ENCODE measurements at regions not wholly inside any gene's neighbourhood (a gene's known extent, or its start where the extent isn't known, plus 50 kb on each side); places are given as distances from the start of the nearest gene placed in this dataset.

DNA sequence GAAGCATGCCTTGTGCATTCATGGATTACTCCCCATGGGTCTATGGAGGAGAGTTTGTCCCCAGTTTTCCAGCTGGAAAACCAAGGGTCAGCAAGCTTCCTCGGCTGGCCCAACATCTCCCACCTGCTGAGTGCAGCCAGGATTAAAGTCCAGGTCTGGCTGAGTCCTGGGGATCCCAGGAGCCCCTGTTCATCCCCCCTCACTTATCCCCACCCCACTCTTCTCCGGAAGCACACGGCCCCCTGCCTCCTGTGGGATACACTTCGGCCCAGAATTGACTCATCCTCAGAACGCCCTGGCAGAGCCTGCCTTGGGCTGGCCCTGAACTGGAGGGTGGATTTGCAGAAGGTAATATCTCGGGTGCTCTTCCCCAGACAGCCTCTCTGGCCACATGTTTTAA is 276.1 kb downstream of the NPHP4 start:
- DNase-seq (ENCODE audit: low read depth in 2 of 2): no peak

DNA sequence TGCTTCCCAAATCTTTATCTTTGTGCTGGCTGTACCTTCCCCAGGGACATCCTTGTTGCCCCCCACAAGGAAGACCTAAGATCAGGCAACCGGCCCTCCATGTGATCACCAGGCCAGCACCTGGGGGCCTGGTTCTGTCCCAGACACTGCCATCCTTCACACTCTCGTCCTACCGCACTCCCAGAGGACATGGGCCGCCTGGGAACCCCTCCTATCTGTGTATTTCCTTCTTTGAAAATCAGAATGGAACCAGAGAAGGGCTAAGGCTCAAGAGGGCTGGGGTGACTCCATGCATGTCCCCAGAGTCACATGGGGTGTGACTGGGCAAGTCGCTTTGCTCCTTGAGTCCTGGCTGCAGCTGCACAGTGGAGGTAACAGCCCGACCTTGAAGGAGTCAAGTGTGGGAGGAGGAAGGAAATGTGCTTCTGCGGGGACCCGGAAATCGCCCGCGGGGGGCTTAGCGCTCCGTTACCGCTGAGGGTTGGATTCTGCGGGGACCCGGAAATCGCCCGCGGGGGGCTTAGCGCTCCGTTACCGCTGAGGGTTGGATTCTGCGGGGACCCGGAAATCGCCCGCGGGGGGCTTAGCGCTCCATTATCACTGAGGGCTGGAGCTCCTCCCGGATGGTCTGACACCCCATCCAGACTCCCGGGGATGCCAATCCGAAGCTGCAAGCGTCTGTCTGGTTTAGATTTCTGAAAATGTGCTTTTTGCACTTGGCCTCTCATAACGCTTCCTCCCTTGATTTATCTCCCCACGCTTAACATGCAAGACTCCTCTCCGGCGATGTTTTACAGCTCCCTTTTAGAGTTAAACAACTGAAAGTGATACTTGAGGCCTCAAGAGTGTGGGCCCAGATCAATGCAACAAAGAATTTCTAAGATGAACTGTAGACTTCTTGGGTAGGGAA is 278.9 kb downstream of the NPHP4 start:
- DNase-seq (ENCODE audit: low read depth in 2 of 2): no peak

DNA sequence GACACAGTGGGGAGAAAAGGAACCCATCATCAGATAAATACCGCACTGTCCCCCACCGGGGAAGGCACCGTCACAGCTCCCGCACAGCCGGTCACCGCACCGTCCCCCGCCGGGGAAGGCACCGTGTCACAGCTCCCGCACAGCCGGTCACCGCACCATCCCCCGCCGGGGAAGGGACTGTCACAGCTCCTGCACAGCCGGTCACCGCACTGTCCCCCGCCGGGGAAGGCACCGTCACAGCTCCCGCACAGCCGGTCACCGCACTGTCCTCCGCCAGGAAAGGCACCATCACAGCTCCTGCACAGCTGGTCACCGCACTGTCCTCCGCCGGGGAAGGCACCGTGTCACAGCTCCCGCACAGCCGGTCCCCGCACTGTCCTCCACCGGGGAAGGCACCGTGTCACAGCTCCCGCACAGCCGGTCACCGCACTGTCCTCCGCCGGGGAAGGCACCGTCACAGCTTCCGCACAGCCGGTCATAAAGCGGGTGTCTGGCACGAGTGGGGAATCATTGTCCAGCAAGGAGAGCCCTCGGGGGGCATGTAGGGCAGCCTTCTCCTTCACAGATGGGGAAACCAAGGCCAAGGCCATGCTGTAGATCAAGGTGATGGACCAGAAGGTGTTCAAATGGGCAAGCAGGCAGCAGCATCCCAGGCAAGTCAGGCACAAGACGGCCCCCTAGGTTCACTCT is 280.1 kb downstream of the NPHP4 start:
- no peak for DNase-seq (ENCODE audit: low read depth in 2 of 2)

DNA sequence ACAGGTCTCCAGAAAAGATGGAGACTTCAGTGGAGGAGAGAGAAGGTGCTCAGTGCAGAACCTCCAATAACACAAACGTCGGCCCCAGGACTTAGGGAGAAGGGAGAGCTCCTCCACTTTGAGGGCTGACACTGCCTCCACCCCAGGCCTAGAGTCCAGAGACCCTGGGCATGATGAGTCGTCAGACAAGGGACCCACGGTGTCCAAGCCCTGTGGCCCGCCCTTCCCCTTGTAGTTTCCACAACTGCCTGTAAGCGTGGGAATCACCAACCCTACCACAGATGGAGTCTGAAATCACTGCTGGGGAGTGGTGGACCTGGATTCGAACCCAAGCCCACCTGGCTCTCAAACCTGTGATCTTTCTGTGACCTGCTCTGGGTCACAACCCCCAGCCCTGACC is 281.1 kb downstream of the NPHP4 start:
- DNase-seq (ENCODE audit: low read depth in 2 of 2): no peak

DNA sequence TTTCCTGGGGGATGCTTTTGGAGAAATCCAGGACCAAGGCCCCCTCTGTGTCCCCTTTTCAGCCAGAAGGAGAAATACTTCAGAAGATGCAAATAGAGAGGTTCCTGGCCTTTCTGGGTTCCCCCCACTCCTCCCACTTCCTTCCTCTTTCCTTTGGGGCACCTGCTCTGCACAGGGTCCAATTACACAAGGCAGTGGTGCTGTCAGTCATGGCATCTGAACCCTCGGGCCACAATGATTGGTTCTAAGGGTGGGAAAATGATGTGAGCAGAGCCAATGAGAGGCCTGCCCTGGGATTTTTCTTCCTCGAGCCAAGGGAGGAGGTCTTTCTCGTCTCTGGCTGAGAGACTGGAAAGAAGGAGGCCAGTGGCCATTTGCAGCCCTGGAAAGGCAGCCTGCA is 282.2 kb downstream of the NPHP4 start:
- no peak for DNase-seq (ENCODE audit: low read depth in 2 of 2)

DNA sequence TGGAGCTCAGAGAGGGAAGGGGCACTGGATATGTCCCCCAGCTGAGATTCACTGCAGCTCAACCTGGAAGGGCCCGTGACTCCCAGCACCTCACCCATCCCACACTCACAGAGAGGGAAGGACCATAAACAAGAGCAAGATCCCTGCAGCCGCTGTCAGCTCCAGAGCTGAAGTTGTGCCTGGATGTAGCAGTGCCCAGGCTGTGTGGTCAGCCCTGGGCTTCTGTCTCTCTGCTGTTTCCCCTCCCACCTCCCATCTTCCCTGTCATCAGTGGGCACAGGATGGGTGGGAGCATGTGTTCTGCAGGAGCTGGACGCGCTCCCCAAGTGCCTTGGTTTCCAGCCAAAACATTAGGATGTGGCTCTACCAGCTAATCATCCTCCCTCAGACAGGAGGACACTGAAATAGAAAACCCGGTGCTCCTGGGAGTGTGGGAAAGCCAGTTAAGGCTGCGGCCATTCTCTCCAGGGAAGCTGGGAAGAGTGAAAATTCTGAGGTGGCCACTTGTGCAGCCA is 282.7 kb downstream of the NPHP4 start:
- DNase-seq (ENCODE audit: low read depth in 2 of 2): no peak

DNA sequence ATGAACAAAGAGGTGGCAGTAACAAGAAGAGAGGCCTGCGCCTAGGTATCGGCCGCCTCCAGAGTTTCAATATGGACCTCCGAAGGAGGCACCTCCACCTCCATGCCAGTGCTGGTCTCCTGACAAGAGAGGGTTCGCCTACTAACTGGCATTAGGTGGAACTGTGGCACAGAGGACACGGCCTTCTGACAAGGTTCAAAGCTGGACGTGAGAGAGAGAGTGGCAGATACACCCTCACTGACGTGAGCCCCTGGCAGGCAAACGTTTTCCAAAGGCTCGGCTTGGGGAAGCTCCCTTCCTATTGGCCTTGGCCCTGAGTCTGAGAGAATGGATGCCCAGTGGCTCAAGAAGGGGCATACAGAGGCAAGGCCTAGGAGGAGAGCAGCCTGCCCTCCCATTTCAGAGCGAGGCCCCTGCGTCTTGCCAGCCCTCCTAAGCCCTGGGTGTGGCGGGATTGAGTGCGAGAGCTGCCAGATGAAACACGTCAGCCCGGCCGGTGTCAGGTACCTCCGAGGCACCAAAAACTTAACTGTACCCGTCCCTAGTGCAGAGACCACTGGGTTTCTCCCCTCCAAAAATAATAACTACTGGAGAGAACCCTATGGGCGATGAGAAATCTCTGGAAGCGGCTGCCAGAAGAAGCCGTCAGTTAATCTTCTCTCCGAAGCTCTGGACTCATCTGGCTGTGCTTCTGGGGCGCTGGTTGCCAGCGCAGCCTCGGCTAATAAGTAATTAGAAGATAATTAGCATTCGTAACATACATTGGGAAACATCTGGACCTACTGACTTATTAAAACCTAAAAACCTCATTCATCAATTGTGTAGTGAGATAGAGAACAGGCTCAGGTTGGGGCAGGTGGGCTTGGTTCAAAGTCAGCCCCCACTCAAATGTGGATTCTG is 283.6 kb downstream of the NPHP4 start:
- DNase-seq (ENCODE audit: low read depth in 2 of 2): no peak

DNA sequence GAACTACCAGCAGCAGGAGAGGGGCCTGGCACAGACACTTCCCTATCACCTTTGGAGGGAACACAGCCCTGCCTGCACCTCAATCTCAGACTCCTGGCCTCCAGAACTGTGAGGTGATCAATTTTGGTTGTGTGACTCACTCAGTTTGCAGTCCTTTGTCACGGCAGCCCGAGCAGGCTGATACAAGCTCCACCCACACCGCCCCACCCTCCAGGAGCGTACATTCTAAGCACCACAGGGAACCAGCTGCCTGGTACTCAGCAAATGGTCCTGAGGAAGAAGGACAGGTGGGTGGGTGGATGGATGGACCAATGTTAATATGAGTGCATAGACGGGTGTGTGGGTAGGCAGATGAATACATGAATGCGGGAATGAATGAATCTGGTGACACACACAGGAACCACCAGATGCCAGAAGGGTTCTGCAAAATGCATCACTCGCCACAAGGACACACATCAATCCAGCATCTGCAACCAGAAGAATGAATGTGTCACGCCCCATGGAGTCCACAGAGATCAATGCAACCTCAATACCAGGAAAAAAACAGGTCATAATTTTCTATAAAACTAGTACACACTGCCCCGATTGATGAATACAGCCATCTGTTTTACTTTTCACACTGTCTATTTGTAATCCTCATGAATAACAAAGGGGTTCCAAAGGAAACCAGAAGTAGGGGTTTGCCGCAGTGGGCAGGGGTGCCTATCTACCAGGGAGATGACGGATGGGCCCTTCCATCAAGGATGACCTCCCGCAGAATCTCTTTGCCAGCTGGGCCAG is 284.5 kb downstream of the NPHP4 start:
- no peak for DNase-seq (ENCODE audit: low read depth in 2 of 2)

DNA sequence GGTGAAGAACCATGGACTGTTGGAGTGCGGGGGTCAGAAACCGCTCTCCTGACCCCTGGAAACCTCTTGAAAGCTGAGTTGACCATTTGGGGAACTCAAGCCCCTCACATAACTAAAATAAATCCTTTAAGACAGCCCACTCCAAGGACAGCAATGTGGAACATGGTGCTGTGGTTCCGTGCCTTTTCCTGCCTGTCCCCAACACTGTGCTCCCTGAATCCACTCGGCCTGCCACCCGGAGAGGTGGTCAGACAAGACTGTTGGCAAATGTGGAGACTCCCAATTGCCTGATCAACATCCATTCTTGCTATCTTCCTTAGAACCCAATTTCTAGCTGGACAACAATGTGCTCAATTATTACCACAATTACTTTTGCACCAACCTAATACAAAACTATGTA is 286.0 kb downstream of the NPHP4 start:
- DNase-seq (ENCODE audit: low read depth in 2 of 2): no peak

DNA sequence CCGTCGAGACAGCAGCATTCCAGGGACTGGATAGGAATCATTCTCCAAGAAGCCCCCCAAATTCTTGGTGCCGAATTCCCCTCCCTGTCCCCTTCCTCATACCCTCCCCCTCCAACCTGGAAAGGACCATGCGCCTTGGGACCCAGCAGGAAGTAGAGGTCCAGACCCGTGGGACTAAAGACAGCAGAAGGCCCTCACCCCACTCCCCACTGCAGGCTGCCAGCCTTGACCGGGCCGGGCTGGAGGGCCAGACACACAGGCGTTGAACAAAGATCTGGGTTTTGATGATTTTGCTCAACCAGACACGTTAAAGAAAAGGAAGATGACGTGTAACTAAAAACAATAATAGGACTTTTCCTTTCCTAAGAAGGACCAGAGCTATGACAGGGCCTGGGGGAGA is 286.5 kb downstream of the NPHP4 start:
- no peak for DNase-seq (ENCODE audit: low read depth in 2 of 2)

DNA sequence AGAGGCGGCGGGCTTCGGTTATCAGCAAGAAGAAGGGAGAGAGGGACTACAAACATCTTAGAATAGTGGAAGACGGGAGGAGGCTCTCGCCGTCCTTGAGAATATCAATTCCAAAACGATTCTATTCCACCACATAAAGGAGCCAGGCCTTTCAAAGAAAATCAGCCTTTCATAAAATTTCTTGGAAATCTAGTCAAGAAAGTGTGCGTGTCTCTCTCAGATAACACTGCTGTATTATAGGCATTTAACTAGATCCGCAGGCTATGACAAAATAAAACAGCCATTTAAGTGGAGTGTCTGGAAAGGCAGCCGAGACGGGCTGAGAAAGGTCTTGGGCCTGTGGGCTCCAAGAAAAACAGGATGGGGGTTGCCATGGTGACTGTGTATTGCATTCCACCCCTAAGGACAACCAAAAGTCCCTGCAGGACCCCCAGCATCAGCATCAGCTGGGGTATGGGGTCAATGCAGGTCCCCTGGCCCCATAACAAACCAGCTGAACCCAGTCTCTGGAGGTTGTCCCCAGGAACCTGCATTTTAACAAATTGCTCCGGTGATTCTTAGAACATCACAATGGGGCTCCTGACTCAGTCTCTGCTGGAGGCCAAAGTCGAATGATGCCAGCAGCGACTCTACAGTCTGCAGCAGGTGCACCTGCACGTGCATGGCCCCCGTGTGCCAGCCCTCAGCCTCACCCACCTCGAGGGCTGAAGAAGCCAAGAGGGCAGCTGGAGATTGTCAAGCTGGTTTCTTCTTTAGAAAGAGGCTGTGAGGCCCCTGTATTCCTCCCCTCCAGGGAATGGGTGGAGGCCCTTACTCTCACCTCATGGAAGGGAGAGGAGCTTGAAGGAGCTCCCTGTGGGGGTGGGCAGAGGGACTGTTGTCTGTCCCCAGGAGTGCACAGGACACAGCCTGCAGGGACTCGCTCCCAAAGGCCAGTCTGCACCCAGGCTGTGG is 287.4 kb downstream of the NPHP4 start:
- no peak for DNase-seq (ENCODE audit: low read depth in 2 of 2)

DNA sequence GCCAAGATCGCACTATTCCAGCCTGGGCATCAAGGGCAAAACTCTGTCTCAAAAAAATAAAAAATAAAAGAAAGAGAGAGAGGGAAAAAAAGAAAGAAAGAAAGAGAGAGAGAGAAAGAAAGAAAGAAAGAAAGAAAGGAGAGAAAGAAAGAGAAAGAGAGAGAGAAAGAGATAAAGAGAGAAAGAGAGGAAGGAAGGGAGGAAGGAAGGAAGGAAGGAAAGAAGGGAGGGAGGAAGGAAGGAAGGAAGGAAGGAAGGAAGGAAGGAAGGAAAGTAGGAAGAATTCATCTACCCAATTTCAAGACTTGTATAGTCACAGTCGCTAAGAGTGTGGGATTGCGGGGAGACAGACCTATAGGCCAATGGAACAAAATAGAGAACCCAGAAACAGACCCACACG is 290.6 kb downstream of the NPHP4 start:
- DNase-seq (ENCODE audit: low read depth in 2 of 2): no peak

DNA sequence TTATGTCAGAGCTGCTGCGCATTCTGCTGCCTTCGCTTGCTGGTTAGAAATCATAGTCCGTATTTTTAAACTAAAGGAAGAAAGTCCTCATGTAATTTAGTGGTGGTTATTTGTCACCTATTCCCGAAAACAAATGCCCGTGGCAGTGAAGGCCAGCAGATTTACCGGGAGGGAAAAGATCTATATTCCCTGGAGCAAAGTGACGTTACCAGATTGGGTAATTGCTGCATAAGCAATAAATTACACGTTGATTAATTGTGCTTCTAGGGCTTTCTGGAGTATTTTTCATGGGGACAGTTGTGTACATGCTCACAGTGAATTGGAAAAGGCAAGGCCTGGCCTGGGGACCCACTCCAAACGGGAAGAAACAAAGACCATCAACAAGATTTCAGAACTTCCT is 298.7 kb downstream of the NPHP4 start:
- DNase-seq (ENCODE audit: low read depth in 2 of 2): no peak

DNA sequence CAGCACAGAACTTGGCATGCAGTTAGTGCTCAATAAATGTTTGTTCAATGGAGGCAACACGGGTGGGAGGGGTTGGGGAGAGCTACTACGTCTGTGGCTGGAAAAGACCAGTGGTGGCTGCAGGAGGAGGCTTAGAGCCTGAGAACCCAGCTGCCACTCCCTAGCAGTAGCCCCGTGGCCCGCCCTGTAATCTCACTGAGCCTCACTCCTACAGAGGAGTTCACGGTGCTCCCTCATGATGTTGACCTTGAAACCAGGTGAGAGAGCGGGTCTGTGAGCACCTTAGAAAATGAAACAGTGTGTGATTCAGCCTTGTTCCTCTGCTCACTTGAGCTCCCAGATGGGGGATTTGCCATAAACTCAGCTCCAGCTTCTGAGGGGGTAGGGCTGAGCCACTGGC is 299.6 kb downstream of the NPHP4 start:
- DNase-seq (ENCODE audit: low read depth in 2 of 2): no peak

DNA sequence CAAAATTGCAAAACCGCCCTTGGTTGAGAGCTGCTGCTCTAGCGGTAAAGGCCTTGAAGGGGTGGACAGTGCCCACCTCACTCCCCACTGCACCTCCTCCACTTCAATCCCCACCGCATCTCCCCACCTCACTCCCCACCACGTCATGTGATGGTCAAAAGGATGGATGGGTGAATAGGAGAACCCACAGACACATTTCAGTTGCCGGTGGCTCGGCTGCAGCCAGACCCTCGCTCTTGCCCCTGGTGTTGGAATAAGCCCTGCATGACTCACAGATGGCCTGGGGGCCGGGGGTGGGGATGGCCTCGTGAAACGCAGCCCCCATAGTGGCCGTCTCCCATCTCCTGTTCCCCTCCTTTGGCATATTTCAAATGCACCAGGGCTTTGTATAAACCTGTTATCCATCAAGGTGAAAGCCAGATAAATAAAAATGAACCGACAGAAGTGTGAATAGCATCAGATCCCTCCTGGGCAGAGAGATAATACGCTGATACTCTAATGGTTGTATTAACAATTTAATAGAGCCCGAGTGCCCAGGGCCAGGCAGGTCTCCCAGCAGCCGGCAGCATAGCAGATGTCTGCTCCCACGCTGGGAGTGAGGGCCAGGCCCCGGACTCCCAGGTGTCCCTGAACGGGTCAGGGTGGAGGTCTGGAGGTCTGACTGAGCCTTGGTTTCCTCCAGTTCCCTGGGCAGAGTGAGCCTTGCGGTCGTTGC is 300.3 kb downstream of the NPHP4 start:
- DNase-seq (ENCODE audit: low read depth in 2 of 2): no peak

DNA sequence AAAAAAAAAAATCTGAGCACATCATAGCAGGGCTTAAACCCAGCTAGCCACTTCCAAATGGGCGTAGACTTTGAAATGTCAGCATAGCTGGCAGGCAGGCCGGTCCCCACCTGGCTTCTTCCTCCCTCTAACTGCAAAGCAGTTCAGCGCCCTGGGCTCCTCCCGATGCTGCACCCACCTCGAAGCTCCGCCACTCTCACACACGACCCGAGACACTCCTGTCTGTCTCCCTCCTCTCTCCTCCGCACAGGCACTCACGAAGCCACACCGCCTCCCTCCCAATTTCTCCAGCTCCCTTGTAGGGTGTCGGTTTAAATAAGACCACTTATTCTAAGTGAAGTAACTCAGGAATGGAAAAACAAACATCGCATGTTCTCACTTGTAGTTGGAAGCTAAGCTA is 301.3 kb downstream of the NPHP4 start:
- DNase-seq (ENCODE audit: low read depth in 2 of 2): no peak

DNA sequence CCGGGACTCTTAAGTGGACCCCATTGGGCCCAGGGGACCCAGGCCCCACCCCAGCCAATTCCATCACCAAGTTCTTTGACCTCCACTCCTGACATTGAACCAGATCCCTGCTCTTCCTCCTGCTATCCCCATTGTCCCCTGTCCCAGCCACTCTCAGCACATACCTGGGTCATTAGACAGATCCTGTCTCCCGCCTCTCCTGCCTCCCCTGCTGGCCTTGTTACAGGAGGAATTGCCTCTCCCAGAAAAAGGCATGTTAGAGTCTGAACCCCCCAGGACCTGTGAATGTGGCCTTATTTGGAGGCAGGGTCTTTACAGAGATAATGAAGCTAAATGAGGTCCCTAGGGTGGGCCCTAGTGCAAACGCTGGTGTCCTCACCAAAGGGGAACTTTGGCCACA is 301.9 kb downstream of the NPHP4 start:
- DNase-seq (ENCODE audit: low read depth in 2 of 2): no peak

DNA sequence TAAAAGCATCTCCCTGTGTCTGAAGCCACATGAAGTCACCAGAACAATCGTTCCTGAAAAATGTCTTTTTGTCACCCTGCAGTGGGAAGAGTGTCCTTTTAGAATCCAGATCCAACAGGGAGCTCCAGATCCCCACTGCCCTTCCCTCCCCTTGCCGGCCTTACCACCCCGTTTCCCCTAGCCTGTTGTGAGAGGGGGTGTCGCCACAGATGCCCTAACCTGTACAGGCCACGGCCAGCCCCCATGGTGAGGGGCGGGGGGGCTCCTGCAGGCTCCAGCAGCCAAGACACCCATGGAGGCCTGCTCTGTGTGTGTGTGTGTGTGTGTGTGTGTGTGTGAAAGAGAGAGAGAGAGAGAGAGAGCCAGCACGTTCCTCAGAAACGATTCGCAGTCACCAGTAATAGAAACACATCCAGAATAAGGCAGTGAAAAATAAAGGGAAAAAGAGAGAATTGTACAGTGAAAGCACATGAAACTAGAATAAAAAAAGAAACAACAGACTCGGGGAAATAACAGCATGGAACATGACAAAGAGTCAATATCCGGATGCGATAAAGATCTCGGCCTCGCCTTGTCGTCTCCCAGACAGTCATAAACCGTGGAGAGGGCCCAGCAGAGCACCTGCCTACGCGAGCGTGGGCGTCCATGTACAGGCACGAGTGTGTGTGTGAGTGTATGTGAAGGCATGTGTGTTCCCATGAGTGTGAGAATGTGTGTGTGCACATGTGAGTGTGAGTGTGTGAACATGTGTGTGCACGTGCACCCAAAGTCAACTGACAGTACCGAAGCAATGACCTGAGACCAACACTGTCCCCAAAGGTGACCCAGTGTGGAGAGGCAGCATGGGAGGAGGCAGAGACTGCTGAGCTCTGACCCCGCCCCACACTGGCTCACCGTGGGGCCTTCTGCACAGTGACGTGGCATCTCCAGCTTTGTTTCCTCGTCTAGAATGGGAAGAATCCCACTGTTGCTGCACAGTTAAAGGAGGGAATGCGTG is 303.8 kb downstream of the NPHP4 start:
- no peak for DNase-seq (ENCODE audit: low read depth in 2 of 2)

Measured in fibroblast of skin of left biceps (primary cell).